Spleen (tissue), 11 donors: ENCODE measurements at regions not wholly inside any gene's neighbourhood (a gene's known extent, or its start where the extent isn't known, plus 50 kb on each side); places are given as distances from the start of the nearest gene placed in this dataset.

Experiments used
- DNase-seq: peaks from one replicate; pipeline ENCODE4 v3.0.0-alpha.2; 2020
- H3K27ac ChIP-seq, 8 donors: fragments of 200-600 bp; sonication (generic) in 7 of 8; 1 replicate in 4 of 8; 2 replicates in 4 of 8; pipeline versions ENCODE4 v1.5.0 to v1.8.0; 2016 to 2021; ENCODE audit warnings: inconsistent platforms in 4 of 8, mild to moderate bottlenecking in 4 of 8, moderate library complexity in 1 of 8
- H3K27me3 ChIP-seq, 7 donors: fragments of 200-600 bp; sonication (generic) in 6 of 7; replicated peaks in 1 of 7; 1 replicate in 4 of 7; 2 replicates in 3 of 7; pipeline versions ENCODE4 v1.5.0 to v1.8.0; 2016 to 2021; ENCODE audit warnings: inconsistent platforms in 3 of 7, mild to moderate bottlenecking in 1 of 7
- H3K36me3 ChIP-seq, 6 donors: fragments of 200-600 bp; sonication (generic) in 5 of 6; 1 replicate in 4 of 6; 2 replicates in 2 of 6; pipeline versions ENCODE4 v1.5.0 to v1.8.0; 2016 to 2021; ENCODE audit warnings: inconsistent platforms in 2 of 6
- H3K4me1 ChIP-seq, 6 donors: fragments of 200-600 bp; sonication (generic) in 5 of 6; 1 replicate in 3 of 6; 2 replicates in 3 of 6; pipeline versions ENCODE4 v1.5.0 to v1.8.0; 2016 to 2021; ENCODE audit warnings: inconsistent platforms in 3 of 6
- H3K4me3 ChIP-seq, 8 donors: fragments of 200-600 bp; sonication (generic) in 7 of 8; 1 replicate in 4 of 8; 2 replicates in 4 of 8; pipeline versions ENCODE4 v1.5.0 to v1.8.0; 2016 to 2021; ENCODE audit warnings: inconsistent platforms in 4 of 8, mild to moderate bottlenecking in 4 of 8, moderate library complexity in 2 of 8
- H3K9me3 ChIP-seq, 8 donors: fragments of 200-600 bp; sonication (generic) in 7 of 8; 1 replicate in 4 of 8; 2 replicates in 4 of 8; pipeline versions ENCODE4 v1.5.0 to v1.8.0; 2016 to 2021; ENCODE audit warnings: inconsistent platforms in 4 of 8
- POLR2A ChIP-seq, 3 donors: fragments of 450-650 bp; IDR thresholded peaks; one replicate each; pipeline ENCODE4 v1.5.1; 2017; ENCODE audit warnings: antibody characterized with exemption in 3 of 3, mild to moderate bottlenecking in 1 of 3
- POLR2AphosphoS5 ChIP-seq, 3 donors: sonication (generic); formaldehyde crosslinking; IDR thresholded peaks; one replicate each; pipeline ENCODE4 v1.5.1; 2017; ENCODE audit warnings: antibody characterized with exemption in 3 of 3
- WGBS, 5 donors: extraction: QIAGEN DNeasy Blood & Tissue Kit in 3 of 5; methylation state at CpG; one replicate each; pipeline versions ENCODE4 v1.1.5 to v1.1.7; 2013 to 2018; 5-methylcytosine and 5-hydroxymethylcytosine counted together
- intact Hi-C: fragments of 100-400 bp; cut with DNase I; formaldehyde crosslinking; loops from one replicate; pipeline ENCODE4 v1.15.0; 2023; ENCODE audit warnings: low total_unique reads
- TF ChIP-seq, protein P1 (sequence below), 11 experiments: fragments of 200-600 bp in 7 of 11; fragments of 450-650 bp in 4 of 11; sonication (generic) in 4 of 11; IDR thresholded peaks in 8 of 11; conservative IDR thresholded peaks in 3 of 11; 1 replicate in 7 of 11; 2 replicates in 4 of 11; pipeline versions ENCODE4 v1.4.0 to v1.8.0; 2016 to 2021; ENCODE audit warnings: antibody characterized with exemption in 11 of 11, inconsistent platforms in 4 of 11, mild to moderate bottlenecking in 1 of 11
- donor health status: healthy with polysubstance abuse.
- donor health status: DM: no; HTN: no; CAD: no; lungs with moderate emphysema.
- donor health status: DM: no; HTN: no; CAD: no.
- donor health status: Bipolar disorder and iron deficiency.
- donor health status: healthy.
- donor health status: DM: no; HTN: no; CAD: no.
- donor health status: DM: yes; HTN: yes; CAD: no.

DNA sequence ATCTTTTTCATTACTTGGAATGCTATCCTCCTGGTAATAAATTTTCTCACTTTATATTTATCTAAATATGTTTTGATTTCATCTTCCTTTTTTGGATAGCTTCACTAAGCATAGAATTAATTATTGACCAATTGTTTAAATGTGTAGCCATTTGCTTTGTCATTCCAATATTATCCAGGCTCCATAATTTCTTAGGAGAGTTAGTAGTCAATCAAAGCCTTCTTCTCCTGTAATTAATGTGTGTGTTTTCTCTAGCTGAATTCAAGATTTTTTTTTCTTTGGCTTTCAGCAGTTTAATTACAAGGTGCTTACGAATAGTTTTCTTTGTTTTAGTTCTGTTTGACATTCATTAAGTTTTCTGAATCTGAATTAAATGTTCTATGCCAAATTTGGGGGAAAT, 545.9 kb upstream of the CELF2 start:
- no peak overlapping the region for H3K4me3 ChIP-seq
- intact Hi-C loops = no loop called here
- no peaks in the 10 kb centered on the region for H3K4me1 ChIP-seq
- TF ChIP-seq, protein P1, sequence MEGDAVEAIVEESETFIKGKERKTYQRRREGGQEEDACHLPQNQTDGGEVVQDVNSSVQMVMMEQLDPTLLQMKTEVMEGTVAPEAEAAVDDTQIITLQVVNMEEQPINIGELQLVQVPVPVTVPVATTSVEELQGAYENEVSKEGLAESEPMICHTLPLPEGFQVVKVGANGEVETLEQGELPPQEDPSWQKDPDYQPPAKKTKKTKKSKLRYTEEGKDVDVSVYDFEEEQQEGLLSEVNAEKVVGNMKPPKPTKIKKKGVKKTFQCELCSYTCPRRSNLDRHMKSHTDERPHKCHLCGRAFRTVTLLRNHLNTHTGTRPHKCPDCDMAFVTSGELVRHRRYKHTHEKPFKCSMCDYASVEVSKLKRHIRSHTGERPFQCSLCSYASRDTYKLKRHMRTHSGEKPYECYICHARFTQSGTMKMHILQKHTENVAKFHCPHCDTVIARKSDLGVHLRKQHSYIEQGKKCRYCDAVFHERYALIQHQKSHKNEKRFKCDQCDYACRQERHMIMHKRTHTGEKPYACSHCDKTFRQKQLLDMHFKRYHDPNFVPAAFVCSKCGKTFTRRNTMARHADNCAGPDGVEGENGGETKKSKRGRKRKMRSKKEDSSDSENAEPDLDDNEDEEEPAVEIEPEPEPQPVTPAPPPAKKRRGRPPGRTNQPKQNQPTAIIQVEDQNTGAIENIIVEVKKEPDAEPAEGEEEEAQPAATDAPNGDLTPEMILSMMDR (IDR thresholded peaks at IDR 0.05 in 8 of 11, conservative IDR thresholded peaks at IDR 0.05 in 3 of 11) = no peak
- TF ChIP-seq POLR2AphosphoS5 (IDR thresholded peaks at IDR 0.05) = no peak
- no peak for TF ChIP-seq POLR2A (IDR thresholded peaks at IDR 0.05)
- H3K36me3 ChIP-seq = no peaks in the 10 kb centered on the region
- H3K27ac ChIP-seq = no peak overlapping the region
- no peaks in the 10 kb centered on the region for H3K27me3 ChIP-seq
- 80 to 93% (median 86%) methylated on average over 1 of the region's 1 CpG for WGBS, 5 donors
- DNase-seq = no peak
- H3K9me3 ChIP-seq = peaks cover 0 to 14% (median 11%) of the 10 kb centered on the region in 8 donors

DNA sequence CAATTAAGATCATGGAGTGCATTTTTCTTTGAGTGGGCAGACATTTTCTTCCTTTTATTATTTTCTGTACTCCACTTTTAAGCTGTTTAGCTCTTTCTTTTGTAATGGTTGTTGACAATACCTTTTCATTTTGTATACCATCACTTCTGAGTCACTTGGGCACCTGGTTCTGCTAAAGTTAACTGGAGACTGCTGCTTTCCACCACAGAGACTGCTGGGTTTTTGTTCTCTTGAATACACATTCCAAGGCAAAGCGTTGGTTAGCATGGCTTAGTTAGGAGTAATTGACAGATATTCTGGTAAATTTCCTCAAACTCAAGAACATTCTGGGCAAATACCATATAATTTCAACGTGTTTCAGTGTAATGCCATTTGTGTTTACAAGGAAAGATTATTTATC, 541.9 kb upstream of the CELF2 start:
- intact Hi-C loops = no loop called here
- Histone ChIP-seq H3K27me3 (no peaks in the 10 kb centered on the region), H3K27ac (no peak overlapping the region), H3K4me1 (no peaks in the 10 kb centered on the region), H3K4me3 (no peak overlapping the region), H3K36me3 (no peaks in the 10 kb centered on the region), H3K9me3 (peaks cover 0 to 14% (median 11%) of the 10 kb centered on the region in 8 donors)
- no peak for DNase-seq
- TF ChIP-seq, protein P1 (IDR thresholded peaks at IDR 0.05 in 8 of 11, conservative IDR thresholded peaks at IDR 0.05 in 3 of 11) = no peak
- TF ChIP-seq POLR2A (IDR thresholded peaks at IDR 0.05) (no peak), POLR2AphosphoS5 (IDR thresholded peaks at IDR 0.05) (no peak)
- 29 to 63% (median 34%) methylated on average over 2 of the region's 2 CpGs for WGBS, 5 donors

DNA sequence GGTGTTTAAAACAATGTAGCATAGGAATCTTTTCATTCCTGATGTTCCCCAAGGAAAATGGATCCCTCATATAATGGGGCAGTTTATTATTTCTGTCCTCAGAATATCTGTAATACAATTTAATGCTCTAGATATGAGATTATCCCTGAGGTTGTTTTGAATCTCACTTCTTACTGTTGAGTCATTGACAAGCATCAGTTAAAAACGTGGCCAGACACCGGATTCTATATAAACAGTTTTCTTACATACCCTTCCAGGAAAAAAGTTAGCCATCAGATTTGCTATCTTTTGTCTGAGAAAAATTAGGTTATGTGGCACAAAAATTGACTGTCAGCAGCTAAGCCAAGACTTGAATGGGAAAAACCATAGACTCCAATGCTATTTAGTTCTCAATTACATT, 539.8 kb upstream of the CELF2 start:
- intact Hi-C loops = no loop called here
- Histone ChIP-seq H3K4me1 (no peaks in the 10 kb centered on the region), H3K27ac (no peak overlapping the region), H3K27me3 (peaks cover 0 to 3% (median 0%) of the 10 kb centered on the region in 7 donors), H3K36me3 (no peaks in the 10 kb centered on the region), H3K4me3 (no peak overlapping the region), H3K9me3 (peaks cover 0 to 4% (median 2%) of the 10 kb centered on the region in 8 donors)
- 55 to 77% (median 71%) methylated on average over 2 of the region's 2 CpGs for WGBS, 5 donors
- no peak for TF ChIP-seq POLR2A (IDR thresholded peaks at IDR 0.05)
- no peak for TF ChIP-seq POLR2AphosphoS5 (IDR thresholded peaks at IDR 0.05)
- TF ChIP-seq, protein P1 (IDR thresholded peaks at IDR 0.05 in 8 of 11, conservative IDR thresholded peaks at IDR 0.05 in 3 of 11) = no peak
- no peak for DNase-seq

DNA sequence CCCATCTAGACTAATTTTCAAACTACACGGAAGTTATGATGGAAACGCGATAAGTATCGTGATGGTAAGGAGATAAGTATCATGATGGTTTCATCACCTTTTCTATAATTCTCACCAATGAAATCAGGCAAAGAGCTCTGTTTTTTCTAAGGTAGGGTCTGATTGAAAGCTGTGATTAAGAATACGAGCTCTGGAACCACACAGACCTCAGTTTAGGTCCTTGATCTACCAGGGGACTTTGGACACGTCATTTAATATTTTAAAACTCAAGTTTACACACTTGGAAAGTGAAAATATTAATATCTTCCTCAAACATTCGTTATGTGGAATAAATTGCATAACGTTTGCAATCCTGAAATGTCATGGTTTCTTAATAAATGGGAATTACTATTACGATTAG, 538.2 kb upstream of the CELF2 start:
- WGBS, 5 donors = 67 to 82% (median 76%) methylated on average over 9 of the region's 9 CpGs
- Histone ChIP-seq H3K4me1 (no peaks in the 10 kb centered on the region), H3K9me3 (no peaks in the 10 kb centered on the region), H3K4me3 (no peak overlapping the region), H3K27ac (no peak overlapping the region), H3K27me3 (peaks cover 0 to 3% (median 0%) of the 10 kb centered on the region in 7 donors), H3K36me3 (no peaks in the 10 kb centered on the region)
- no peak for DNase-seq
- intact Hi-C loops = no loop called here
- TF ChIP-seq POLR2A (IDR thresholded peaks at IDR 0.05) (no peak), POLR2AphosphoS5 (IDR thresholded peaks at IDR 0.05) (no peak)
- TF ChIP-seq, protein P1 (IDR thresholded peaks at IDR 0.05 in 8 of 11, conservative IDR thresholded peaks at IDR 0.05 in 3 of 11) = no peak
